HG03108 (cell line): ENCODE measurements at regions not wholly inside any gene's neighbourhood (a gene's known extent, or its start where the extent isn't known, plus 50 kb on each side); places are given as distances from the start of the nearest gene placed in this dataset.
"Not testable (repeated sequence)": the region's sequence is repeated elsewhere in the genome, so short reads cannot be mapped to it uniquely, and the experiment has no call there.

Experiments
- ATAC-seq: cut with Tn5 transposase; IDR thresholded peaks from one replicate; pipeline ENCODE4 v1.9.1; 2021; ENCODE audit warnings: moderate library complexity; ENCODE audit not compliant: unreplicated experiment

GRCh38 chr3:194879126-194879877 is 193.6 kb downstream of the FAM43A start:
- no peak for ATAC-seq

- no peak for ATAC-seq
Measured at GRCh38 chr3:194879991-194880939, 194.6 kb downstream of the FAM43A start.

- ATAC-seq = no peak
Measured at GRCh38 chr3:194880940-194881925, 195.6 kb downstream of the FAM43A start.

- no peak for ATAC-seq
Measured at GRCh38 chr3:194884649-194885315, 199.1 kb downstream of the FAM43A start.

- no peak for ATAC-seq
Measured at GRCh38 chr3:194885766-194886165, 200.1 kb downstream of the FAM43A start.

- ATAC-seq = no peak
Measured at GRCh38 chr3:194886836-194887235, 201.2 kb downstream of the FAM43A start.

- not testable (repeated sequence) for ATAC-seq
Measured at GRCh38 chr3:194888062-194888461, 202.4 kb downstream of the FAM43A start.

- ATAC-seq = no peak
Measured at GRCh38 chr3:194888916-194889315, 203.2 kb downstream of the FAM43A start.

- no peak for ATAC-seq
Measured at GRCh38 chr3:194890091-194890490, 204.4 kb downstream of the FAM43A start.

GRCh38 chr3:194893121-194893987 is 207.7 kb downstream of the FAM43A start:
- ATAC-seq = no peak

- ATAC-seq = no peak
Measured at GRCh38 chr3:194894538-194894937, 208.9 kb downstream of the FAM43A start.

GRCh38 chr3:194900854-194901522 is 215.3 kb downstream of the FAM43A start:
- no peak for ATAC-seq

GRCh38 chr3:194903447-194903846 is 217.8 kb downstream of the FAM43A start:
- ATAC-seq = not testable (repeated sequence)

- ATAC-seq = not testable (repeated sequence)
Measured at GRCh38 chr3:194904999-194905398, 219.3 kb downstream of the FAM43A start.

- ATAC-seq = no peak
Measured at GRCh38 chr3:194905696-194906095, 220.0 kb downstream of the FAM43A start.

- ATAC-seq = no peak
Measured at GRCh38 chr3:194906229-194906629, 220.5 kb downstream of the FAM43A start.

GRCh38 chr3:194906970-194907629 is 221.4 kb downstream of the FAM43A start:
- ATAC-seq = no peak

- ATAC-seq = no peak
Measured at GRCh38 chr3:194907811-194908210, 222.1 kb downstream of the FAM43A start.
